WERI-Rb-1 (cell line): ENCODE measurements at regions not wholly inside any gene's neighbourhood (a gene's known extent, or its start where the extent isn't known, plus 50 kb on each side); places are given as distances from the start of the nearest gene placed in this dataset.

Experiments used
- DNase-seq: peaks from one replicate; pipeline ENCODE4 v3.0.0-alpha.2; 2020
- H3K27ac ChIP-seq: fragments of 250-450 bp; sonication (Bioruptor Pico); 2 replicates; pipeline ENCODE4 v1.5.1; 2020; ENCODE audit warnings: mild to moderate bottlenecking, moderate library complexity
- H3K27me3 ChIP-seq: fragments of 250-450 bp; sonication (Bioruptor Pico); 2 replicates; pipeline ENCODE4 v1.5.1; 2021; ENCODE audit warnings: mild to moderate bottlenecking, low read depth, moderate library complexity; ENCODE audit not compliant: insufficient read depth, severe bottlenecking
- H3K36me3 ChIP-seq: fragments of 250-450 bp; sonication (Bioruptor Pico); 2 replicates; pipeline ENCODE4 v1.5.1; 2020; ENCODE audit warnings: mild to moderate bottlenecking, moderate library complexity
- H3K4me3 ChIP-seq: 2 replicates; pipeline ENCODE4 v1.5.1; 2011; ENCODE audit warnings: low read depth, mild to moderate bottlenecking, control low read depth, low read length
- H3K9me3 ChIP-seq: fragments of 250-450 bp; sonication (Bioruptor Pico); 2 replicates; pipeline ENCODE4 v1.5.1; 2021; ENCODE audit warnings: mild to moderate bottlenecking, moderate library complexity; ENCODE audit not compliant: severe bottlenecking
- TF ChIP-seq, protein P1 (sequence below): IDR thresholded peaks from 2 replicates; pipeline ENCODE4 v1.5.1; 2011; ENCODE audit warnings: low read depth, mild to moderate bottlenecking, control low read depth, inconsistent platforms, low read length

DNA sequence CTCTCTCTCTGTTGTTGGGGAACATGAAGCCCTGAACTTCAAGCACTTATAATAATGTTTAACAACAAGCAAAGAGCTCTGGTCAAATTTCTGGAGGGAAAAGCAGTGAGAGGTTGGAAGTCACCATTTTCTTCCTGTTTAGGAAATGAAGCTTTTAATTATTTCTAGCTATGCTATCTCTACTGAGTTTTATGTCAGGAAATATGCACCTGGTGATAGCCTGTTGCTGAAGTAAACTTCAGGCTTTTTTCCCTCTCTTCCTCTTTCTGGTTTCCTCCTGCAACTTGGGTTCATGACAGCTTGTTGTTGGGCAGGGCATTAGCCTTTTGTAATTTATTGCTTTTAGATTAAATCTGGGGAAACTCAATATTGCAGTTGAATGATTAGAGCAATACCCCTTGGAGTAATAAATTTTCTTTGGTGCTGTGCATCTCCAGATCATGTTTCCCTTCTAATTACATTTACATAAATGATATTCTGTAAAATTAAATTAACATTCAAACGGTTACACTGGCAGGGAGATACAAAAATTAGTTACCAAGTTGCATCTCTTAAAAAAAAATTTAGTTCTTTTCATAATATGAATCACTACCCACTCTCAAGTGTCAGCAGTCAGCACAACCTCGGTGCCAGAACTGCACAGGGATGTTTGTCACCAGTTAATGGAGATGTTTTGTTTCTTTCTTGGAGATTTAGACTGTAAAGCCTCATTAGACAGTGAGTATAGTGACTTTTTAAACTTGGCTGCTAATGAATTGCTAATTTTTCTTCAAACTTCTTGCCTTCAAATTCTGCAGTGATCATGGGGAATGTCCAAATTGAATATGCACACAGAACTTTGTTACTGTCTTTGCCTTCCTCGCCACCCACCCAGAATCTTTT is 466.6 kb upstream of the ETAA1 start:
- Histone ChIP-seq H3K4me3 (no peak overlapping the region), H3K27ac (no peak overlapping the region), H3K27me3 (peaks cover 37% of the 10 kb centered on the region), H3K9me3 (no peaks in the 10 kb centered on the region), H3K36me3 (no peaks in the 10 kb centered on the region)
- DNase-seq: no peak
- TF ChIP-seq, protein P1, sequence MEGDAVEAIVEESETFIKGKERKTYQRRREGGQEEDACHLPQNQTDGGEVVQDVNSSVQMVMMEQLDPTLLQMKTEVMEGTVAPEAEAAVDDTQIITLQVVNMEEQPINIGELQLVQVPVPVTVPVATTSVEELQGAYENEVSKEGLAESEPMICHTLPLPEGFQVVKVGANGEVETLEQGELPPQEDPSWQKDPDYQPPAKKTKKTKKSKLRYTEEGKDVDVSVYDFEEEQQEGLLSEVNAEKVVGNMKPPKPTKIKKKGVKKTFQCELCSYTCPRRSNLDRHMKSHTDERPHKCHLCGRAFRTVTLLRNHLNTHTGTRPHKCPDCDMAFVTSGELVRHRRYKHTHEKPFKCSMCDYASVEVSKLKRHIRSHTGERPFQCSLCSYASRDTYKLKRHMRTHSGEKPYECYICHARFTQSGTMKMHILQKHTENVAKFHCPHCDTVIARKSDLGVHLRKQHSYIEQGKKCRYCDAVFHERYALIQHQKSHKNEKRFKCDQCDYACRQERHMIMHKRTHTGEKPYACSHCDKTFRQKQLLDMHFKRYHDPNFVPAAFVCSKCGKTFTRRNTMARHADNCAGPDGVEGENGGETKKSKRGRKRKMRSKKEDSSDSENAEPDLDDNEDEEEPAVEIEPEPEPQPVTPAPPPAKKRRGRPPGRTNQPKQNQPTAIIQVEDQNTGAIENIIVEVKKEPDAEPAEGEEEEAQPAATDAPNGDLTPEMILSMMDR: no peak

DNA sequence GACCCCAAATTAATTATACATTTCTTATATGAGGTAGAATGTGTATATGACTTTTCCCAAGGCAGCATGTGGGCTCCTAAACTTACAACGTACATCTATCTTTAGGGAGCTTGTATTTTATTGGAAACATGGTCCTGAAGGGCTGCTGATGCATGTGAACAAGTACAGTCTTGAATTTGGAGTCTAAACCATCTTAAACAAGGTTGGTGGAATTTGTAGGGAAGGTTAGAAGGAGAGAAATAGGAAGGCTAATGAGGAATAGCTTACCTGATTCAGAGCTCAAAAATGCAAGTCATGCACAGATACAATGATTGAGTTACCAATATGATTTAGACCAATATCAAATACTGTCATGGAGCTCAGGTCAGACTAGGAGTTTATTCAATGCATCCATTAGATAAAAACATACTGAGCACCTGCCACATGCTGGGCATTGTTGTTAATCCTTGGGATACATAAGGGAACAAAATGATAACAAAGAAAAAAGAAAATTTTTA is 458.6 kb upstream of the ETAA1 start:
- no peak overlapping the region for H3K4me3 ChIP-seq
- H3K27ac ChIP-seq: no peak overlapping the region

DNA sequence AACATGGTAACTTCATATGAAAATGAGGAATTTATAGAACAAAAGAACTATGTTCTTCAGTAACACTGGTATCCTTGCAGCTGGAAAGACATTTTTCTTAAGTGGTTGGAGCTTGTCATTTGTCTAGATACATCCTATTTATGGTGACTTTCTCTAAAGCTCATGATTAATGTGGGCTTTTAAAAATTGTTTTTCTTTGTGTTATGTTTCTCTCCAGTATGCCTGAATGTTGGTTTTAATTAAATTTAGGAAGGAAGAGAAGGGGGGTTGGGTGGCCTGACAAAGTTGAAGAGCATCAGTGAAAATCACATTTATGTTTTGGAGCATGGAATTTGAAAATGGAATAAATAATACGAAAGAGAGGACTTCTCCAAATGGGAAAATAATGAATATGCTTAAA is 457.1 kb upstream of the ETAA1 start:
- Histone ChIP-seq H3K27ac (no peak overlapping the region), H3K4me3 (no peak overlapping the region), H3K36me3 (no peaks in the 10 kb centered on the region), H3K27me3 (peaks cover 20% of the 10 kb centered on the region), H3K9me3 (no peaks in the 10 kb centered on the region)
- DNase-seq: no peak
- TF ChIP-seq, protein P1: no peak

More for the DNA sequence above, 458.6 kb upstream of the ETAA1 start:
- H3K36me3 ChIP-seq: no peaks in the 10 kb centered on the region
- no peaks in the 10 kb centered on the region for H3K9me3 ChIP-seq
- peaks cover 24% of the 10 kb centered on the region for H3K27me3 ChIP-seq
- TF ChIP-seq, protein P1: no peak
- DNase-seq: no peak

DNA sequence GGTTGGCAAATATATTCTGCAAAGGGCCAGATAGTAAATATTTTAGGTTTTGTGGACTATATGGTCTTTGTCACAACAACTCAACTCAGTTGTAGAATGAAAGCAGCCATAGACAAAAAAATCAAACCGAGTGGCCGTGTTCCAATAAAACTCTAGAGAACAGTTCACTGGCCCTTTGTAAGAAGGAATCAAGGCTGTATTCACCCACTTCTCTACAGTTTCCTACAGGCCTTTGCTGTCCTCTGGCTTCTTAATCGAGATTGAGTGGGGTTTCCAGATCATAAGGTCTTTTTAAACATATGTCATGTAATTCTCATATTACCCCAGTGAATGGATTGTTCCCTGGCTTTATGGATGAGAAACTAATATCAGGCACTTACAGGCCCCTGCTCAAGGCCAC is 448.9 kb upstream of the ETAA1 start:
- H3K9me3 ChIP-seq: no peaks in the 10 kb centered on the region
- no peak overlapping the region for H3K27ac ChIP-seq
- H3K27me3 ChIP-seq: peaks cover 29% of the 10 kb centered on the region
- no peaks in the 10 kb centered on the region for H3K36me3 ChIP-seq
- no peak for DNase-seq
- no peak overlapping the region for H3K4me3 ChIP-seq
- TF ChIP-seq, protein P1: no peak

DNA sequence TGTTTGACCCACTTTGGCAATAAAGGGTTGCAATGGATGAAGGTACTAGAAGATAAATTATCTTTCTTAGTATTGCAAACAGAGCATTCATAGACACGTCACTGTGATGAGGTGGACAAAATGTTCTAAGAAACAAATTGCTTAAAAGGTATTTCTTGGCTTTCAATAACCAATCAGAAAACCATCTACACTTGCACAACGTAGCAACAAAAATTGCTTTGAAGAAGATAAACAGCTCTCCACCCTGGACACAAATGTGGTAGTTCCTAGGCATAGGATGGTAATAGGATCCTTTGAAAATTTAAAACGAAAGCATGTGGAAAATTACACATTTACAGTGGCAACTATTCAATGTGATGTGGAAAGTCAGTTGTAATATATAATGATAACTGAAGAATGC is 439.9 kb upstream of the ETAA1 start:
- TF ChIP-seq, protein P1: no peak
- Histone ChIP-seq H3K9me3 (no peaks in the 10 kb centered on the region), H3K36me3 (no peaks in the 10 kb centered on the region), H3K27ac (no peak overlapping the region), H3K27me3 (peaks cover 35% of the 10 kb centered on the region), H3K4me3 (no peak overlapping the region)
- DNase-seq: no peak

DNA sequence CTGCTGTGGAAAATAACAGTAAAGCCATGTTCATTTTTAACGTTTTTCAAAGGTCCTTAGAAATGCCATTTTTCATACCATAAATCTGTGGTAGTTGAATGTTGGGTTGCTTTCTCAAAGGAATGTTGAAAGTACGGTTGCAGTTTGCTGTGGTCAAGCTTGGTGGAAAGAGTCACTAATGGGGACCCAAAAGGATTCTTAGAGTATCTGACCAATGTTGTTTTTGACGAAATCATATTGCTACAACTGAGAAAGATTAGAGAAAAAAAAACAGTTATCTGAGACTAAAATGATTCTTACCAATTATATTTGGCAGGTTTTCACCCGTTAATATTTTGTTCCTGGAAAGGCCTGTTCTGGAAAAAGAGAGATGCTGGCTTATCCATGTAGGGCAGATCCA is 439.5 kb upstream of the ETAA1 start:
- peaks cover 35% of the 10 kb centered on the region for H3K27me3 ChIP-seq
- no peaks in the 10 kb centered on the region for H3K36me3 ChIP-seq
- H3K27ac ChIP-seq: no peak overlapping the region
- TF ChIP-seq, protein P1: no peak
- no peak overlapping the region for H3K4me3 ChIP-seq
- no peak for DNase-seq
- H3K9me3 ChIP-seq: no peaks in the 10 kb centered on the region
